ENCODE measurements at regions not wholly inside any gene's neighbourhood (a gene's known extent, or its start where the extent isn't known, plus 50 kb on each side); places are given as distances from the start of the nearest gene placed in this dataset.

DNA sequence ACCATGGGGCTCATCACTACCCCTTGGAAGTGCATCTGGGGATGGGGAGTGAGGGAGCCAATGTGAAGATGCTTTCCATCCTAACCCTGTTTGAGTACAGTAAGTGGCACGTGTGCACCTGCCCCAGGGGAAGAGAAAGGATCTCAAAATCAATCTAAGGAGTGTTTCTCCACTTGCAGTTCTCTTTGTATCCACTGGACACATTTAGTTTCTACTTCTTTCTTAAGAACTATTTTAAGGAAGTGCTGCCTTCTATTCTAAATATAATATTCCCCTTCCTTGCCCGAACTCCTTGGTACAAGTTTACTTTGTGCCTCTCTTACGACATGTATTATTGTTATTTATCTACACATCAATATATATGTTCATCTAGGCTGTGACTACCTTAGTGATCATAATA, 73.8 kb downstream of the TTC6 start:
- TF ChIP-seq EZH2phosphoT487 (IDR thresholded peaks at IDR 0.05), result no peak
- no peak for TF ChIP-seq EZH2 (IDR thresholded peaks at IDR 0.05)
